Tibial artery (tissue), 4 donors: ENCODE measurements at regions not wholly inside any gene's neighbourhood (a gene's known extent, or its start where the extent isn't known, plus 50 kb on each side); places are given as distances from the start of the nearest gene placed in this dataset.

Experiments used
- DNase-seq, 2 donors: peaks; one replicate each; pipeline ENCODE4 v3.0.0-alpha.2; 2019
- H3K27ac ChIP-seq, 2 donors: fragments of 200-600 bp; sonication (generic) in 1 of 2; 1 replicate in 1 of 2; 2 replicates in 1 of 2; pipeline ENCODE4 v1.5.1; 2018 to 2019; ENCODE audit warnings: mild to moderate bottlenecking in 1 of 2
- H3K27me3 ChIP-seq, 2 donors: fragments of 200-600 bp; sonication (generic) in 1 of 2; one replicate each; pipeline versions ENCODE4 v1.5.1 to v1.6.0; 2016 to 2019
- H3K36me3 ChIP-seq, 3 donors: fragments of 200-600 bp; sonication (generic) in 2 of 3; one replicate each; pipeline ENCODE4 v1.5.1; 2016 to 2019; ENCODE audit warnings: mild to moderate bottlenecking in 2 of 3
- H3K4me1 ChIP-seq, 4 donors: fragments of 200-600 bp; sonication (generic) in 2 of 4; 1 replicate in 3 of 4; 2 replicates in 1 of 4; pipeline ENCODE4 v1.5.1; 2016 to 2019
- H3K4me3 ChIP-seq, 2 donors: fragments of 200-600 bp; sonication (generic) in 1 of 2; 1 replicate in 1 of 2; 2 replicates in 1 of 2; pipeline ENCODE4 v1.5.1; 2018 to 2019; ENCODE audit warnings: mild to moderate bottlenecking in 2 of 2
- H3K9me3 ChIP-seq, 3 donors: fragments of 200-600 bp; sonication (generic) in 1 of 3; one replicate each; pipeline ENCODE4 v1.5.1; 2016 to 2019
- CTCF ChIP-seq, 2 experiments: fragments of 200-600 bp in 1 of 2; fragments of 450-650 bp in 1 of 2; IDR thresholded peaks; one replicate each; pipeline ENCODE4 v1.5.1; 2017 to 2019; ENCODE audit warnings: antibody characterized with exemption in 2 of 2, mild to moderate bottlenecking in 1 of 2, moderate library complexity in 1 of 2
- intact Hi-C: fragments of 100-400 bp; cut with DNase I; formaldehyde crosslinking; loops from one replicate; pipeline ENCODE4 v1.15.0; 2023; ENCODE audit warnings: low total_unique reads

- no peak for TF ChIP-seq CTCF (IDR thresholded peaks at IDR 0.05)
- Histone ChIP-seq H3K27ac (no peak overlapping the region), H3K27me3 (no peaks in the 10 kb centered on the region), H3K4me3 (no peak overlapping the region), H3K4me1 (no peaks in the 10 kb centered on the region), H3K36me3 (no peaks in the 10 kb centered on the region), H3K9me3 (no peaks in the 10 kb centered on the region)
- no peak for DNase-seq
- intact Hi-C loops = no loop called here
Measured at GRCh38 chr18:39966275-39966674, 1988.8 kb upstream of the PIK3C3 start.

- Histone ChIP-seq H3K4me3 (no peak overlapping the region), H3K27me3 (no peaks in the 10 kb centered on the region), H3K36me3 (no peaks in the 10 kb centered on the region), H3K4me1 (no peaks in the 10 kb centered on the region), H3K9me3 (no peaks in the 10 kb centered on the region), H3K27ac (no peak overlapping the region)
- intact Hi-C loops = no loop called here
- TF ChIP-seq CTCF (IDR thresholded peaks at IDR 0.05) = no peak
- no peak for DNase-seq
Measured at GRCh38 chr18:39962546-39962945, 1992.5 kb upstream of the PIK3C3 start.

DNA sequence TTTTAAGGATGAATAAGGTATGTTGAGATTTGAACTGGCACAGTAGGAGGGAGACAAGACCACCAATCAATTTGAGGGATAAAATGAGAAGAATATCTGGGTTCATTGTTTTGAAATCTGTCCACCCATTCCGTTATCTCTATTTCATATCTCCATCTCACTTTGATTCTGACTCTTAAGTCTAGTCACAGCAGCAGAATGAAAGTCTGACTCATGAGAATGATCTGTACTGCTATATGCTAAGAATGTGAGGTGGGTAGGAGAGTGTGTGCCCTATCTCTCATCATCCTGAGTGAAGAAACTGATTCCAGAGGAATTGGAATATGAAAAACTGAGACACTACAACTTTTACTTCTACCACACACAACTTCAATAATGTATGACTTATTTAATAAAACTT, 1994.5 kb upstream of the PIK3C3 start:
- Histone ChIP-seq H3K9me3 (no peaks in the 10 kb centered on the region), H3K27ac (no peak overlapping the region), H3K4me1 (no peaks in the 10 kb centered on the region), H3K27me3 (no peaks in the 10 kb centered on the region), H3K36me3 (no peaks in the 10 kb centered on the region), H3K4me3 (no peak overlapping the region)
- no peak for DNase-seq
- no peak for TF ChIP-seq CTCF (IDR thresholded peaks at IDR 0.05)
- intact Hi-C loops = no loop called here

GRCh38 chr18:39959839-39960238, 1995.2 kb upstream of the PIK3C3 start:
- H3K27me3 ChIP-seq = no peaks in the 10 kb centered on the region
- no peak for TF ChIP-seq CTCF (IDR thresholded peaks at IDR 0.05)
- intact Hi-C loops = no loop called here

GRCh38 chr18:39958876-39959275, 1996.2 kb upstream of the PIK3C3 start:
- intact Hi-C loops = no loop called here
- no peak for TF ChIP-seq CTCF (IDR thresholded peaks at IDR 0.05)
- H3K9me3 ChIP-seq = no peaks in the 10 kb centered on the region
- H3K27me3 ChIP-seq = no peaks in the 10 kb centered on the region
- no peak overlapping the region for H3K27ac ChIP-seq
- no peaks in the 10 kb centered on the region for H3K4me1 ChIP-seq
- DNase-seq = no peak
- no peak overlapping the region for H3K4me3 ChIP-seq
- no peaks in the 10 kb centered on the region for H3K36me3 ChIP-seq

More at GRCh38 chr18:39959839-39960238, 1995.2 kb upstream of the PIK3C3 start:
- Histone ChIP-seq H3K4me3 (no peak overlapping the region), H3K9me3 (no peaks in the 10 kb centered on the region), H3K36me3 (no peaks in the 10 kb centered on the region), H3K27ac (no peak overlapping the region), H3K4me1 (no peaks in the 10 kb centered on the region)
- DNase-seq = no peak

DNA sequence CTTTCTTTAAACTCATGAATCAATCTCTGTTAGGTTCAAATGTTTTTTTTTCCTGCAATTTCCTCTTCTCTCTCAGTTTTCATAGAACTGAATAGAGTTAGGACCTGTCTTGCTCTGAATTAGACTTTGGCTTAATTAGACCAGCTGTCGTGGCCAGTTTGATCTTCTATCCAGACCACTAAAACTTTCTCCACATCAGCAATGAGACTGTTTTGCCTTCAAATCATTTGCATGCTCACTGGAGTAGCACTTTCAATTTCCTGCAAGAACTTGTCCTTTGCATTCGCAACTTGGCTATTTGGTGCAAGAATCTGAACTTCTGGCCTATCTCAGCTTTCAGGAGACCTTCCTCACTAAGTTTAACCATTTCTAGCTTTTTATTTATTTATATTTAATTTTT, 2002.2 kb upstream of the PIK3C3 start:
- intact Hi-C loops = no loop called here
- no peak for TF ChIP-seq CTCF (IDR thresholded peaks at IDR 0.05)
- DNase-seq = no peak

More for the DNA sequence above, 2002.2 kb upstream of the PIK3C3 start:
- Histone ChIP-seq H3K36me3 (no peaks in the 10 kb centered on the region), H3K27ac (no peak overlapping the region), H3K27me3 (no peaks in the 10 kb centered on the region), H3K4me3 (no peak overlapping the region), H3K9me3 (no peaks in the 10 kb centered on the region), H3K4me1 (no peaks in the 10 kb centered on the region)
